ENCODE measurements at regions not wholly inside any gene's neighbourhood (a gene's known extent, or its start where the extent isn't known, plus 50 kb on each side); places are given as distances from the start of the nearest gene placed in this dataset.

DNA sequence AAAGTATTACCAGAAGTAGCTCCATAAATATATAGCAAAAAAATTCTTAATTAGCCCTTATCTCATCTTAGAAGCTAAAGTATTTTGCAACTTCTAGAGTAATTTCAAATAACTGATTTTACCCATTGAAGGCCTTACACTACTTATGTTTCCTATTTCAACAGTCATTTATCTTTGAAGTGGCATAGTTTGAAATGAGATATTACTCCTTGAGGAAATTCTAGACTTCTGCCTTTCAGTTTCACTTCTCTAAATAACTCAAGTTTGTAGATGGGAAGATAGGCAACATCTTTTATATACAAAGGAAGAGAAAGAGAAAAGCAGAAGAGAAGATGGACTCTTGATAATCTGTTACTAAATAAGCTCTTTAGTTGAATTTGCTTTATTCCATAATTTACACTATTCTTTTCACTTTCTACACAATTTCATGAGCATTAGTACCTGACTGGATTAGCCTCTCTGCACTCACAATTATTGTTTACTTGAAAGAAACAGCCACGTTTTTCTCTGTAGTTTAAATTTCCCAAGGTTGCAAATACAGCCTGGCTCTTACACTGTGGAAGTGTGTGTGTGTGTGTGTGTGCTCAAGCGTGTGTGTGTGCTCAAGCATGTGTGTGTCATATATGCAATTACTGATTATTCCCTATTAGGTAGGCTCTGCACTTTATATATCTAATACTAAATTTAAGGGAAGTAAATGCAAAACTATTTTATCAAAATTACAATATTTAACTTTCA is 60.6 kb upstream of the EMB start:
- TF ChIP-seq POLR2AphosphoS5 (IDR thresholded peaks at IDR 0.05; ENCODE audit: low read depth) (no peak), GABPA (IDR thresholded peaks at IDR 0.05; ENCODE audit: low read depth) (no peak)
- TF ChIP-seq, protein P1, sequence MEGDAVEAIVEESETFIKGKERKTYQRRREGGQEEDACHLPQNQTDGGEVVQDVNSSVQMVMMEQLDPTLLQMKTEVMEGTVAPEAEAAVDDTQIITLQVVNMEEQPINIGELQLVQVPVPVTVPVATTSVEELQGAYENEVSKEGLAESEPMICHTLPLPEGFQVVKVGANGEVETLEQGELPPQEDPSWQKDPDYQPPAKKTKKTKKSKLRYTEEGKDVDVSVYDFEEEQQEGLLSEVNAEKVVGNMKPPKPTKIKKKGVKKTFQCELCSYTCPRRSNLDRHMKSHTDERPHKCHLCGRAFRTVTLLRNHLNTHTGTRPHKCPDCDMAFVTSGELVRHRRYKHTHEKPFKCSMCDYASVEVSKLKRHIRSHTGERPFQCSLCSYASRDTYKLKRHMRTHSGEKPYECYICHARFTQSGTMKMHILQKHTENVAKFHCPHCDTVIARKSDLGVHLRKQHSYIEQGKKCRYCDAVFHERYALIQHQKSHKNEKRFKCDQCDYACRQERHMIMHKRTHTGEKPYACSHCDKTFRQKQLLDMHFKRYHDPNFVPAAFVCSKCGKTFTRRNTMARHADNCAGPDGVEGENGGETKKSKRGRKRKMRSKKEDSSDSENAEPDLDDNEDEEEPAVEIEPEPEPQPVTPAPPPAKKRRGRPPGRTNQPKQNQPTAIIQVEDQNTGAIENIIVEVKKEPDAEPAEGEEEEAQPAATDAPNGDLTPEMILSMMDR (IDR thresholded peaks at IDR 0.05; ENCODE audit: insufficient read depth, low read length): no peak
- TF ChIP-seq, protein P2, sequence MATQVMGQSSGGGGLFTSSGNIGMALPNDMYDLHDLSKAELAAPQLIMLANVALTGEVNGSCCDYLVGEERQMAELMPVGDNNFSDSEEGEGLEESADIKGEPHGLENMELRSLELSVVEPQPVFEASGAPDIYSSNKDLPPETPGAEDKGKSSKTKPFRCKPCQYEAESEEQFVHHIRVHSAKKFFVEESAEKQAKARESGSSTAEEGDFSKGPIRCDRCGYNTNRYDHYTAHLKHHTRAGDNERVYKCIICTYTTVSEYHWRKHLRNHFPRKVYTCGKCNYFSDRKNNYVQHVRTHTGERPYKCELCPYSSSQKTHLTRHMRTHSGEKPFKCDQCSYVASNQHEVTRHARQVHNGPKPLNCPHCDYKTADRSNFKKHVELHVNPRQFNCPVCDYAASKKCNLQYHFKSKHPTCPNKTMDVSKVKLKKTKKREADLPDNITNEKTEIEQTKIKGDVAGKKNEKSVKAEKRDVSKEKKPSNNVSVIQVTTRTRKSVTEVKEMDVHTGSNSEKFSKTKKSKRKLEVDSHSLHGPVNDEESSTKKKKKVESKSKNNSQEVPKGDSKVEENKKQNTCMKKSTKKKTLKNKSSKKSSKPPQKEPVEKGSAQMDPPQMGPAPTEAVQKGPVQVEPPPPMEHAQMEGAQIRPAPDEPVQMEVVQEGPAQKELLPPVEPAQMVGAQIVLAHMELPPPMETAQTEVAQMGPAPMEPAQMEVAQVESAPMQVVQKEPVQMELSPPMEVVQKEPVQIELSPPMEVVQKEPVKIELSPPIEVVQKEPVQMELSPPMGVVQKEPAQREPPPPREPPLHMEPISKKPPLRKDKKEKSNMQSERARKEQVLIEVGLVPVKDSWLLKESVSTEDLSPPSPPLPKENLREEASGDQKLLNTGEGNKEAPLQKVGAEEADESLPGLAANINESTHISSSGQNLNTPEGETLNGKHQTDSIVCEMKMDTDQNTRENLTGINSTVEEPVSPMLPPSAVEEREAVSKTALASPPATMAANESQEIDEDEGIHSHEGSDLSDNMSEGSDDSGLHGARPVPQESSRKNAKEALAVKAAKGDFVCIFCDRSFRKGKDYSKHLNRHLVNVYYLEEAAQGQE (IDR thresholded peaks at IDR 0.05; ENCODE audit: insufficient replicate concordance, low read depth): no peak

All from HL-60 (cell line).